ENCODE measurements at regions not wholly inside any gene's neighbourhood (a gene's known extent, or its start where the extent isn't known, plus 50 kb on each side); places are given as distances from the start of the nearest gene placed in this dataset.

DNA sequence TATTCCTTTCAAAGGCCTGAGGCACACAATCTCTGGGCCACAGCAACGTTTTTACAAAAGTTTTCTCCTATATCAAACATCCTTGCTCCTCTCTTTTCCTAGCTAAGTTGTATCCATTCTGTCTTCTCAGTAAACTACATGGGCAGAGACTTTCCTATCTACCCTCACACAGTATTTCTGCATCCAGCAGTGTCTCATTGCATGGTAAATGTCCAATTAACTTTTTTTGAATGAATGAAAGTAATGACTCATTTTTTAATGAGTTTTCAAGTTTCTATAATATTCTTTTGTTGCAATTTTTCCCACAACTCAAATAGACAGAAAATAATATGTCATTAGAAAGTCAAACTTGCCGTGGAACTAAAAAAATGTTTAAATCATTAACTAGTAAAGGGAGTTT, 688.6 kb downstream of the JRKL start:
- no peak for DNase-seq (ENCODE audit: low read depth, low spot score)
- no peak for FAIRE-seq
- no peak overlapping the region for H3K4me2 ChIP-seq (ENCODE audit: control insufficient read depth, extremely low read depth, insufficient read depth, low read depth, low read length)
- no peak overlapping the region for H3K9ac ChIP-seq (ENCODE audit: control insufficient read depth, extremely low read depth, insufficient read depth, low read length)
- TF ChIP-seq, protein P1, sequence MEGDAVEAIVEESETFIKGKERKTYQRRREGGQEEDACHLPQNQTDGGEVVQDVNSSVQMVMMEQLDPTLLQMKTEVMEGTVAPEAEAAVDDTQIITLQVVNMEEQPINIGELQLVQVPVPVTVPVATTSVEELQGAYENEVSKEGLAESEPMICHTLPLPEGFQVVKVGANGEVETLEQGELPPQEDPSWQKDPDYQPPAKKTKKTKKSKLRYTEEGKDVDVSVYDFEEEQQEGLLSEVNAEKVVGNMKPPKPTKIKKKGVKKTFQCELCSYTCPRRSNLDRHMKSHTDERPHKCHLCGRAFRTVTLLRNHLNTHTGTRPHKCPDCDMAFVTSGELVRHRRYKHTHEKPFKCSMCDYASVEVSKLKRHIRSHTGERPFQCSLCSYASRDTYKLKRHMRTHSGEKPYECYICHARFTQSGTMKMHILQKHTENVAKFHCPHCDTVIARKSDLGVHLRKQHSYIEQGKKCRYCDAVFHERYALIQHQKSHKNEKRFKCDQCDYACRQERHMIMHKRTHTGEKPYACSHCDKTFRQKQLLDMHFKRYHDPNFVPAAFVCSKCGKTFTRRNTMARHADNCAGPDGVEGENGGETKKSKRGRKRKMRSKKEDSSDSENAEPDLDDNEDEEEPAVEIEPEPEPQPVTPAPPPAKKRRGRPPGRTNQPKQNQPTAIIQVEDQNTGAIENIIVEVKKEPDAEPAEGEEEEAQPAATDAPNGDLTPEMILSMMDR (optimal IDR thresholded peaks at IDR 0.05 in 1 of 3, IDR thresholded peaks at IDR 0.05 in 1 of 3, conservative IDR thresholded peaks at IDR 0.05 in 1 of 3; ENCODE audit: extremely low read depth in 1 of 3, insufficient read depth in 2 of 3, low read length in 3 of 3), result no peak
- TF ChIP-seq EZH2 (IDR thresholded peaks at IDR 0.05; ENCODE audit: low read length), result no peak
- peaks cover 3% of the 10 kb centered on the region for H3K9me3 ChIP-seq (ENCODE audit: control insufficient read depth, low read depth, low read length)
- no peak overlapping the region for H3K27ac ChIP-seq (ENCODE audit: control insufficient read depth, insufficient read depth, low read length)
- H3K9me1 ChIP-seq (ENCODE audit: control insufficient read depth, extremely low read depth, insufficient read depth, low read length), result no peaks in the 10 kb centered on the region
- H3K4me3 ChIP-seq (ENCODE audit: control insufficient read depth in 2 of 3, extremely low read depth in 1 of 3, insufficient read depth in 2 of 3, low read depth in 1 of 3, low read length in 3 of 3), result no peak overlapping the region
- no peaks in the 10 kb centered on the region for H3K27me3 ChIP-seq (ENCODE audit: control insufficient read depth, extremely low read depth, insufficient read depth, low read length)
- H4K20me1 ChIP-seq (ENCODE audit: control insufficient read depth, extremely low read depth, insufficient read depth, low read length), result no peaks in the 10 kb centered on the region
- H3K79me2 ChIP-seq (ENCODE audit: control insufficient read depth, insufficient read depth, low read length), result no peaks in the 10 kb centered on the region
- H3K36me3 ChIP-seq (ENCODE audit: control insufficient read depth in 2 of 2, extremely low read depth in 1 of 2, insufficient read depth in 2 of 2, low read length in 2 of 2), result no peaks in the 10 kb centered on the region
- no peaks in the 10 kb centered on the region for H3K4me1 ChIP-seq (ENCODE audit: control insufficient read depth, extremely low read depth, insufficient read depth, low read length)
- dilution Hi-C loops (cut with MboI; ENCODE audit: extremely low pct_ligation_motif_present, low sequenced_read_pairs), result no loop called here
- H2AFZ ChIP-seq (ENCODE audit: control insufficient read depth, low read length), result no peak overlapping the region

DNA sequence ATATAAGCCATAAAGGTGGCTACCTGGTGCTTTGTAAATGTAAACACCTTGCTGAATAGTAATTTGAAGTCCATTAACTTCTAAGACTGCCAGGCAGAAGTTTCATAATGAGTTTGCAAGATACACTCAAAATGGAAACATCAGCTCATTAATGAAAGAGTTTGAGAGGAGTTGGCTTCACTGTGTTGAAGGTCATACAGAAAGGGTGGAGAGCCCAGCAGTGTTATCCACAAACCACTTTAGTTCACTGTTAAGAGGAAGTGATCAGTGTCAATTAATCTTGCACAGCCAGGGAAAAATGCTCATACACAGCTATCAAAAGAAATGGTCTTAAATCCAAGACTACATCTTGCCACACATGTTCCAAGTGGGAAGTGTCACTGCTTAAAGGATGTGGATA, 689.4 kb downstream of the JRKL start:
- Histone ChIP-seq H3K4me1 (ENCODE audit: control insufficient read depth, extremely low read depth, insufficient read depth, low read length) (no peaks in the 10 kb centered on the region), H3K4me3 (ENCODE audit: control insufficient read depth in 2 of 3, extremely low read depth in 1 of 3, insufficient read depth in 2 of 3, low read depth in 1 of 3, low read length in 3 of 3) (no peak overlapping the region), H3K79me2 (ENCODE audit: control insufficient read depth, insufficient read depth, low read length) (no peaks in the 10 kb centered on the region), H2AFZ (ENCODE audit: control insufficient read depth, low read length) (no peak overlapping the region), H3K9me3 (ENCODE audit: control insufficient read depth, low read depth, low read length) (no peaks in the 10 kb centered on the region), H4K20me1 (ENCODE audit: control insufficient read depth, extremely low read depth, insufficient read depth, low read length) (no peaks in the 10 kb centered on the region), H3K4me2 (ENCODE audit: control insufficient read depth, extremely low read depth, insufficient read depth, low read depth, low read length) (no peak overlapping the region), H3K27ac (ENCODE audit: control insufficient read depth, insufficient read depth, low read length) (no peak overlapping the region), H3K9me1 (ENCODE audit: control insufficient read depth, extremely low read depth, insufficient read depth, low read length) (no peaks in the 10 kb centered on the region), H3K27me3 (ENCODE audit: control insufficient read depth, extremely low read depth, insufficient read depth, low read length) (no peaks in the 10 kb centered on the region), H3K9ac (ENCODE audit: control insufficient read depth, extremely low read depth, insufficient read depth, low read length) (no peak overlapping the region), H3K36me3 (ENCODE audit: control insufficient read depth in 2 of 2, extremely low read depth in 1 of 2, insufficient read depth in 2 of 2, low read length in 2 of 2) (no peaks in the 10 kb centered on the region)
- dilution Hi-C loops (cut with MboI; ENCODE audit: extremely low pct_ligation_motif_present, low sequenced_read_pairs), result no loop called here
- no peak for FAIRE-seq
- TF ChIP-seq EZH2 (IDR thresholded peaks at IDR 0.05; ENCODE audit: low read length), result no peak
- TF ChIP-seq, protein P1 (optimal IDR thresholded peaks at IDR 0.05 in 1 of 3, IDR thresholded peaks at IDR 0.05 in 1 of 3, conservative IDR thresholded peaks at IDR 0.05 in 1 of 3; ENCODE audit: extremely low read depth in 1 of 3, insufficient read depth in 2 of 3, low read length in 3 of 3), result no peak
- no peak for DNase-seq (ENCODE audit: low read depth, low spot score)
